OCI-LY3 (cell line): ENCODE measurements at regions not wholly inside any gene's neighbourhood (a gene's known extent, or its start where the extent isn't known, plus 50 kb on each side); places are given as distances from the start of the nearest gene placed in this dataset.
A peak's percentile ranks its signal among the peaks of the same experiment; 100 is the strongest.
"Not testable (repeated sequence)": the region's sequence is repeated elsewhere in the genome, so short reads cannot be mapped to it uniquely, and the experiment has no call there.

Source experiments
- H2AFZ ChIP-seq: fragments of 200-600, 300-600 bp; shearing (Covaris generic); 2 replicates; pipeline ENCODE4 v1.6.0; 2014; ENCODE audit warnings: antibody characterized with exemption, low read depth, low read length
- H3K27ac ChIP-seq: fragments of 200-600, 300-600 bp; sonication (generic); 2 replicates; pipeline ENCODE4 v1.5.1; 2014; ENCODE audit warnings: mild to moderate bottlenecking, low read length, moderate library complexity, mixed read lengths
- H3K27me3 ChIP-seq: fragments of 200-600, 300-600 bp; sonication (generic); 2 replicates; pipeline ENCODE4 v1.6.1; 2014; ENCODE audit warnings: low read depth, low read length, mixed read lengths
- H3K36me3 ChIP-seq: fragments of 200-600, 300-600 bp; sonication (generic); replicated peaks from 2 replicates; pipeline ENCODE3; 2014; ENCODE audit warnings: low read depth, low read length, mixed read lengths
- H3K4me1 ChIP-seq: fragments of 300-600, 200-600 bp; sonication (generic); 2 replicates; pipeline ENCODE4 v1.6.1; 2014; ENCODE audit warnings: low read length, mixed read lengths
- H3K4me2 ChIP-seq: fragments of 200-600, 300-600 bp; sonication (generic); 2 replicates; pipeline ENCODE4 v1.6.1; 2014; ENCODE audit warnings: low read length, mixed read lengths
- H3K4me3 ChIP-seq: fragments of 300-600, 200-600 bp; sonication (generic); 2 replicates; pipeline ENCODE4 v1.5.1; 2014; ENCODE audit warnings: antibody characterized with exemption, mild to moderate bottlenecking, low read length, moderate library complexity
- H3K79me2 ChIP-seq: fragments of 300-600, 200-600 bp; shearing (Covaris generic); 2 replicates; pipeline ENCODE4 v1.6.1; 2014; ENCODE audit warnings: mild to moderate bottlenecking, low read length, mixed read lengths
- H3K9ac ChIP-seq: fragments of 300-600, 200-600 bp; shearing (Covaris generic); 2 replicates; pipeline ENCODE4 v1.6.0; 2014; ENCODE audit warnings: mild to moderate bottlenecking, low read length, moderate library complexity
- H3K9me3 ChIP-seq: fragments of 200-600, 300-600 bp; shearing (Covaris generic); 2 replicates; pipeline ENCODE4 v1.6.1; 2014; ENCODE audit warnings: low read length, mixed read lengths; ENCODE audit not compliant: insufficient read depth
- H4K20me1 ChIP-seq: fragments of 200-600, 300-600 bp; sonication (generic); 2 replicates; pipeline ENCODE4 v1.6.1; 2016; ENCODE audit warnings: low read length, mixed read lengths; ENCODE audit not compliant: insufficient read depth

GRCh38 chr14:105668021-105668420 lies 141.6 kb downstream of the TMEM121 start:
- not testable (repeated sequence) for H3K36me3 ChIP-seq, H3K4me3 ChIP-seq, H3K4me2 ChIP-seq, H3K27me3 ChIP-seq, H3K9me3 ChIP-seq, H3K79me2 ChIP-seq, H2AFZ ChIP-seq, H3K9ac ChIP-seq, H3K4me1 ChIP-seq, H4K20me1 ChIP-seq
- peak overlapping the region; percentile 55 for H3K27ac ChIP-seq

GRCh38 chr14:105668471-105669230 lies 142.3 kb downstream of the TMEM121 start:
- not testable (repeated sequence) for H4K20me1 ChIP-seq, H3K9ac ChIP-seq, H3K4me1 ChIP-seq, H3K27ac ChIP-seq, H3K4me3 ChIP-seq, H3K36me3 ChIP-seq, H2AFZ ChIP-seq, H3K79me2 ChIP-seq, H3K27me3 ChIP-seq, H3K4me2 ChIP-seq, H3K9me3 ChIP-seq

DNA sequence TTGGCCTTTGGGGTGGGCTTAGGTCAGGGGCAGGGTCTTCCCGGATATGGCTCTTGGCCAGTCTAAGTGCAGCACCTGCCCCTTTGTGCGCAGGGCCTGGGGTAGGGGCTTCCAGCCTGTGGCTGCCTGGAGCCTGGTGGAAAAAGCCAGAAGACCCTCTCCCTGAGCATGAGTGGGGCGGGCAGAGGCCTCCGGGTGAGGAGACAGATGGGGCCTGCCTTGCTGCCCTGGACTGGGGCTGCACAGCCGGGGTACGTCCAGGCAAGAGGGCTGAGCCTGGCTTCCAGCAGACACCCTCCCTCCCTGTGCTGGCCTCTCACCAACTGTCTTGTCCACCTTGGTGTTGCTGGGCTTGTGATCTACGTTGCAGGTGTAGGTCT lies 142.8 kb downstream of the TMEM121 start:
- not testable (repeated sequence) for H3K9me3 ChIP-seq, H3K79me2 ChIP-seq, H3K27ac ChIP-seq, H3K4me2 ChIP-seq, H2AFZ ChIP-seq, H3K27me3 ChIP-seq, H3K4me1 ChIP-seq, H4K20me1 ChIP-seq, H3K9ac ChIP-seq, H3K36me3 ChIP-seq, H3K4me3 ChIP-seq

DNA sequence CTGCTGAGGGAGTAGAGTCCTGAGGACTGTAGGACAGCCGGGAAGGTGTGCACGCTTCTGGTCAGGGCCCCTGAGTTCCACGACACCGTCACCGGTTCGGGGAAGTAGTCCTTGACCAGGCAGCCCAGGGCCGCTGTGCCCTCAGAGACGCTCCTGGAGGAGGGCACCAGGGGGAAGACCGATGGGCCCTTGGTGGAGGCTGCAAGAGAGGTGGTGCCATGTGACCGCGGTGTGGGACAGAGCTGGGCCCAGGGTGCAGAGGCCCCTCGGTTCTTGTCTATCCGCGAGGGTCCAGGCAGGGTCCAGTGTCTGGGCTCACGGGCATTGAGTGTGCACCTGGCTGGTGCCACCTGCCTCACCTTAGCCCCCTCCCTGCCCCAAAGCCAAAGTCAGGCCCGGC lies 143.3 kb downstream of the TMEM121 start:
- not testable (repeated sequence) for H3K9ac ChIP-seq, H3K4me2 ChIP-seq, H4K20me1 ChIP-seq, H3K36me3 ChIP-seq, H3K4me1 ChIP-seq, H3K27me3 ChIP-seq, H3K9me3 ChIP-seq, H3K27ac ChIP-seq, H2AFZ ChIP-seq, H3K79me2 ChIP-seq, H3K4me3 ChIP-seq

GRCh38 chr14:105672450-105673200 lies 146.2 kb downstream of the TMEM121 start:
- H3K4me1 ChIP-seq, H3K27me3 ChIP-seq, H3K4me2 ChIP-seq, H3K27ac ChIP-seq, H3K9me3 ChIP-seq, H3K4me3 ChIP-seq, H3K9ac ChIP-seq, H4K20me1 ChIP-seq, H3K79me2 ChIP-seq, H2AFZ ChIP-seq, H3K36me3 ChIP-seq: not testable (repeated sequence)

DNA sequence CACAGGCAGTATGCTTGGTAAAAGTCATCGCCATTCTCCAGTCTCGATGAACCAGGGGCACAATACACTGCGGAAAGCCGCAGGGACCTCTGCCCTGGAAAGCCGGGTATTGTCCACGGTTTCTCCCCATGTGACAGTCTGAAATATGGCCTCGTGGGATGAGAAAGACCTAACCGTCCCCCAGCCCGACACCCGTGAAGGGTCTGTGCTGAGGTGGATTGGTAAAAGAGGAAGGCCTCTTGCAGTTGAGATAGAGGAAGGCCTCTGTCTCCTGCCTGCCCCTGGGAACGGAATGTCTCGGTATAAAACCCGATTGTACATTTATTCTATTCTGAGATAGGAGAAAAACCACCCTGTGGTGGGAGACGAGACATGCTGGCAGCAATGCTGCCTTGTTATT lies 149.1 kb downstream of the TMEM121 start:
- not testable (repeated sequence) for H3K36me3 ChIP-seq, H4K20me1 ChIP-seq, H3K27ac ChIP-seq, H3K79me2 ChIP-seq, H3K9me3 ChIP-seq, H3K9ac ChIP-seq, H2AFZ ChIP-seq, H3K27me3 ChIP-seq, H3K4me1 ChIP-seq, H3K4me2 ChIP-seq, H3K4me3 ChIP-seq

DNA sequence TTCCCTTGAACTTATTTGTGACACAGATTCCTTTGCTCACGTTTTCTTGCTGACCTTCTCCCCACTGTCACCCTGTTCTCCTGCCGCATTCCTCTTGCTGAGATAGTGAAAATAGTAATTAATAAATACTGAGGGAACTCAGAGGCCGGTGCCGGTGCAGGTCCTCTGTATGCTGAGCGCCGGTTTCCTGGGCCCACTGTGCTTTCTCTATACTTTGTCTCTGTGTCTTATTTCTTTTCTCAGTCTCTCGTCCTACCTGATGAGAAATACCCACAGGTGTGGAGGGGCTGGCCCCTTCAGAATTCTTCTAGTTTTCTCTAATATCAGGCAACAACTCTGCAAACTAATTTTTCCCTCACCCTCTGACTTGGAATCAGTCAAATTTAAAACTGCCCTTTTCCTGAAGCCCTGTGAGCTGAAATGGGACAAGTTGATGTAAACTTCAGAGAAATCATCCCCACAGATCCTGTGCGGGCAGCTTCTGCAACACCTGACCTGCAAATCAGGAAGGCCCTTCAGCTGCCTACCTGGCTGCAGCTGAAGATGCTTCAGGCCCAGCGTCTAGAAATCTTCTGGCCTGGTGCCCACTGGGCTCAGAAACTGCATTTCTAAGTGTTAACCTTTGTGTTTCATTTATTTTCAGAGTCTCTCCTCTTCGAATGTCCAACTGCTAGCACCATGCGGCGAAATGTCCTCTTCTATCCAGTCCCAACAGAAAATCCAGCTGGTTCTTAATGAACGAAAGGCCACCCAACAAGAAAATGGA lies 149.7 kb downstream of the TMEM121 start:
- H3K4me2 ChIP-seq, H4K20me1 ChIP-seq, H2AFZ ChIP-seq, H3K27ac ChIP-seq, H3K4me3 ChIP-seq, H3K9me3 ChIP-seq, H3K36me3 ChIP-seq, H3K79me2 ChIP-seq, H3K4me1 ChIP-seq, H3K9ac ChIP-seq, H3K27me3 ChIP-seq: not testable (repeated sequence)

DNA sequence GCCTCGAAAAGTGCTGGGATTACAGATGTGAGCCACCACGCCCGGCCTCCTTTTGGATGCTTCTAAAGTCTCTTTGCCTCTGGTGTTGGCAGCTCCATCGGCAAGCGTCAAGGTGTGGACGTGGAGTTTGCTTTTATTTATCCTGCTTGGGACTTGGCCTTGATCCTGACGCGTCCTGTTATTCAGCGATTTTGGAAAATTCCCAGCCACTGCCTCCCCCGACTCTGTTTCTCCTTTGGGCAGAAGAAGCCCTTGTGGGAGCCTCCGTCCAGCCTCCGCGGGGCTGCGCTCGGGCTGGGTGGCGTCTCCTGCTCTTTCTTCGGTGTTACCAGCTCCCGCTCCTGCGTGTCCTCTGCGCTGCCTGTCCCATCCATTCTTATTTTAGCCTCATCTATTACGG lies 151.7 kb downstream of the TMEM121 start:
- not testable (repeated sequence) for H2AFZ ChIP-seq, H3K36me3 ChIP-seq, H3K79me2 ChIP-seq, H3K4me1 ChIP-seq, H3K27me3 ChIP-seq, H3K4me3 ChIP-seq, H3K4me2 ChIP-seq, H3K9me3 ChIP-seq, H3K9ac ChIP-seq, H4K20me1 ChIP-seq, H3K27ac ChIP-seq

- not testable (repeated sequence) for H3K9ac ChIP-seq, H3K79me2 ChIP-seq, H2AFZ ChIP-seq, H3K36me3 ChIP-seq, H3K27ac ChIP-seq, H3K27me3 ChIP-seq, H3K9me3 ChIP-seq, H3K4me1 ChIP-seq, H4K20me1 ChIP-seq, H3K4me3 ChIP-seq, H3K4me2 ChIP-seq
These were observed 152.9 kb downstream of the TMEM121 start for GRCh38 chr14:105678996-105679958.
